H1 (cell line): ENCODE measurements at regions not wholly inside any gene's neighbourhood (a gene's known extent, or its start where the extent isn't known, plus 50 kb on each side); places are given as distances from the start of the nearest gene placed in this dataset.

Source experiments
- CTCF ChIA-PET: fragments of 300-600 bp; sonication (Branson Sonifier 250); formaldehyde crosslinking; loops from one replicate; lab custom pipeline; 2021; ENCODE audit not compliant: partially characterized antibody; lab: Charles Lee
- POLR2A ChIA-PET: fragments of 300-600 bp; sonication (Branson Sonifier 250); formaldehyde crosslinking; loops from one replicate; lab custom pipeline; 2021; ENCODE audit warnings: inconsistent platforms; ENCODE audit not compliant: partially characterized antibody; lab: Charles Lee
- DNase-seq, 2 experiments: peaks; one replicate each; pipeline versions ENCODE4 v3.0.0 to v3.0.0-alpha.2; 2010 to 2022; ENCODE audit warnings: low spot score in 2 of 2, low read depth in 1 of 2, mixed read lengths in 1 of 2
- FAIRE-seq: peaks from 2 replicates; lab custom pipeline; 2011; peaks lifted over from hg19 to GRCh38; lab: Jason Lieb, UNC
- H2AFZ ChIP-seq: 2 replicates; pipeline ENCODE4 v1.8.1; 2012; ENCODE audit warnings: low read length, inconsistent platforms
- H2AK5ac ChIP-seq: 2 replicates; pipeline ENCODE4 v1.6.1; 2013; ENCODE audit warnings: low read depth, low read length
- H2BK120ac ChIP-seq: replicated peaks from 2 replicates; pipeline ENCODE3; 2013; ENCODE audit warnings: low read depth, low read length, inconsistent platforms
- H2BK12ac ChIP-seq: 2 replicates; pipeline ENCODE4 v1.6.1; 2013; ENCODE audit warnings: low read depth, low read length
- H2BK15ac ChIP-seq: 2 replicates; pipeline ENCODE4 v1.6.1; 2013; ENCODE audit warnings: low read length
- H2BK20ac ChIP-seq: 2 replicates; pipeline ENCODE4 v1.6.1; 2013; ENCODE audit warnings: low read length
- H2BK5ac ChIP-seq: 2 replicates; pipeline ENCODE4 v1.6.1; 2013; ENCODE audit warnings: low read depth, low read length
- H3K14ac ChIP-seq: 2 replicates; pipeline ENCODE4 v1.6.1; 2013; ENCODE audit warnings: inconsistent platforms; ENCODE audit not compliant: insufficient read length
- H3K18ac ChIP-seq: 2 replicates; pipeline ENCODE4 v1.6.1; 2013; ENCODE audit warnings: low read length; ENCODE audit errors: extremely low read depth
- H3K23ac ChIP-seq: 2 replicates; pipeline ENCODE4 v1.6.1; 2013; ENCODE audit warnings: inconsistent platforms; ENCODE audit not compliant: insufficient read length
- H3K23me2 ChIP-seq: 2 replicates; pipeline ENCODE4 v1.6.1; 2013; ENCODE audit warnings: low read depth, low read length
- H3K27ac ChIP-seq: 2 replicates; pipeline ENCODE4 v1.6.1; 2011; ENCODE audit warnings: low read depth, low read length, inconsistent platforms
- H3K27me3 ChIP-seq, 4 experiments: replicated peaks in 1 of 4; 1 replicate in 1 of 4; 2 replicates in 3 of 4; pipeline versions ENCODE4 v1.6.1 to v1.8.1; 2011 to 2013; ENCODE audit warnings: low read length in 3 of 4, mild to moderate bottlenecking in 3 of 4, inconsistent platforms in 2 of 4, mixed read lengths in 2 of 4, moderate library complexity in 1 of 4; ENCODE audit not compliant: control insufficient read depth in 3 of 4, insufficient read depth in 3 of 4; ENCODE audit errors: extremely low read depth in 1 of 4
- H3K36me3 ChIP-seq, 4 experiments: 2 replicates each; pipeline versions ENCODE4 v1.6.1 to v1.8.1; 2011 to 2013; ENCODE audit warnings: mild to moderate bottlenecking in 4 of 4, low read length in 3 of 4, moderate library complexity in 2 of 4, control low read depth in 1 of 4, inconsistent platforms in 1 of 4; ENCODE audit not compliant: insufficient read depth in 4 of 4, control insufficient read depth in 2 of 4
- H3K4ac ChIP-seq: replicated peaks from 2 replicates; pipeline ENCODE3; 2013; ENCODE audit warnings: low read length, low read depth, mixed read lengths, inconsistent platforms; ENCODE audit not compliant: insufficient read length
- H3K4me1 ChIP-seq, 4 experiments: replicated peaks in 1 of 4; 1 replicate in 1 of 4; 2 replicates in 3 of 4; pipeline versions ENCODE4 v1.6.1 to v1.8.1; 2011 to 2013; ENCODE audit warnings: low read length in 3 of 4, inconsistent platforms in 2 of 4, mixed read lengths in 1 of 4; ENCODE audit not compliant: insufficient read depth in 4 of 4, control insufficient read depth in 3 of 4
- H3K4me2 ChIP-seq, 2 experiments: 2 replicates each; pipeline versions ENCODE4 v1.6.1 to v1.8.1; 2011 to 2013; ENCODE audit warnings: low read depth in 2 of 2, low read length in 2 of 2, control low read depth in 1 of 2, inconsistent platforms in 1 of 2, mild to moderate bottlenecking in 1 of 2; ENCODE audit not compliant: insufficient read depth in 1 of 2
- H3K4me3 ChIP-seq, 4 experiments: fragments of 200-600, 300-600 bp in 1 of 4; sonication (generic), shearing (Covaris generic), sonication (Bioruptor Twin) in 1 of 4; 2 replicates each; pipeline versions ENCODE4 v1.5.1 to v1.8.1; 2011 to 2016; ENCODE audit warnings: low read length in 4 of 4, low read depth in 3 of 4, control low read depth in 2 of 4, inconsistent platforms in 2 of 4, mild to moderate bottlenecking in 2 of 4, mixed read lengths in 1 of 4, moderate library complexity in 1 of 4; ENCODE audit not compliant: insufficient read depth in 2 of 4; ENCODE audit errors: extremely low read depth in 1 of 4
- H3K56ac ChIP-seq: replicated peaks from 2 replicates; pipeline ENCODE3; 2013; ENCODE audit warnings: low read depth, mild to moderate bottlenecking, mixed read lengths, low read length, inconsistent platforms; ENCODE audit not compliant: insufficient read length
- H3K79me1 ChIP-seq: 2 replicates; pipeline ENCODE4 v1.6.1; 2013; ENCODE audit warnings: low read depth, low read length, control low read depth
- H3K79me2 ChIP-seq, 2 experiments: 2 replicates each; pipeline versions ENCODE4 v1.6.1 to v1.8.1; 2012 to 2013; ENCODE audit warnings: low read length in 2 of 2, mild to moderate bottlenecking in 2 of 2, inconsistent platforms in 1 of 2; ENCODE audit not compliant: insufficient read depth in 2 of 2, control insufficient read depth in 1 of 2
- H3K9ac ChIP-seq, 4 experiments: replicated peaks in 1 of 4; 1 replicate in 1 of 4; 2 replicates in 3 of 4; pipeline versions ENCODE4 v1.6.1 to v1.8.1; 2011 to 2013; ENCODE audit warnings: low read depth in 3 of 4, low read length in 3 of 4, control low read depth in 2 of 4, mild to moderate bottlenecking in 2 of 4, moderate library complexity in 2 of 4, inconsistent platforms in 1 of 4; ENCODE audit errors: extremely low read depth in 1 of 4
- H3K9me3 ChIP-seq, 2 experiments: 2 replicates each; pipeline versions ENCODE4 v1.6.1 to v1.8.1; 2012 to 2013; ENCODE audit warnings: mild to moderate bottlenecking in 2 of 2, moderate library complexity in 2 of 2, control low read depth in 1 of 2, inconsistent platforms in 1 of 2, low read depth in 1 of 2, low read length in 1 of 2, mixed read lengths in 1 of 2; ENCODE audit not compliant: insufficient read depth in 2 of 2
- H4K20me1 ChIP-seq, 2 experiments: replicated peaks in 1 of 2; 2 replicates each; pipeline versions ENCODE3 to v1.8.1; 2011 to 2013; ENCODE audit warnings: inconsistent platforms in 2 of 2, low read length in 2 of 2, mild to moderate bottlenecking in 1 of 2; ENCODE audit not compliant: insufficient read depth in 2 of 2, control insufficient read depth in 1 of 2
- H4K5ac ChIP-seq: 2 replicates; pipeline ENCODE4 v1.6.1; 2013; ENCODE audit warnings: low read length, low read depth, mixed read lengths, inconsistent platforms; ENCODE audit not compliant: insufficient read length
- H4K8ac ChIP-seq: 2 replicates; pipeline ENCODE4 v1.8.0; 2013; ENCODE audit warnings: mild to moderate bottlenecking, moderate library complexity, low read length, inconsistent platforms; ENCODE audit not compliant: insufficient read depth; ENCODE audit errors: extremely low read depth
- H4K91ac ChIP-seq: replicated peaks from 2 replicates; pipeline ENCODE3; 2013; ENCODE audit warnings: low read length, mixed read lengths, inconsistent platforms; ENCODE audit not compliant: insufficient read length
- CBX8 ChIP-seq: fragments of 300-800, 300-1000 bp; sonication (generic); IDR thresholded peaks from 2 replicates; pipeline ENCODE4 v1.7.1; 2016; ENCODE audit warnings: low read depth, low read length, borderline replicate concordance
- CEBPB ChIP-seq: IDR thresholded peaks from 2 replicates; pipeline ENCODE4 v1.6.1; 2012; ENCODE audit warnings: low read depth, low read length
- HDAC6 ChIP-seq: IDR thresholded peaks from one replicate; pipeline ENCODE4 v1.7.1; 2012; ENCODE audit warnings: low read depth, mild to moderate bottlenecking, inconsistent platforms, low read length, moderate library complexity
- JUND ChIP-seq: IDR thresholded peaks from 2 replicates; pipeline ENCODE4 v1.6.1; 2011; ENCODE audit warnings: mild to moderate bottlenecking, improper control_type of control experiment, low read length
- KDM4A ChIP-seq: IDR thresholded peaks from one replicate; pipeline ENCODE4 v1.7.1; 2012; ENCODE audit warnings: low read depth, mild to moderate bottlenecking, moderate library complexity, low read length, inconsistent platforms; ENCODE audit not compliant: severe bottlenecking
- RBBP5 ChIP-seq: IDR thresholded peaks from 2 replicates; pipeline ENCODE4 v1.7.1; 2012; ENCODE audit warnings: low read depth, mild to moderate bottlenecking, inconsistent platforms, low read length, moderate library complexity, borderline replicate concordance
- SP4 ChIP-seq: IDR thresholded peaks from 2 replicates; pipeline ENCODE4 v1.6.1; 2012; ENCODE audit warnings: low read length, inconsistent platforms
- YY1 ChIP-seq: IDR thresholded peaks from 2 replicates; pipeline ENCODE4 v1.6.1; 2011; ENCODE audit warnings: low read depth, mild to moderate bottlenecking, low read length
- WGBS, 2 experiments: shearing (Covaris generic) in 1 of 2; methylation state at CpG; one replicate each; pipeline versions ENCODE4 v1.1.6 to v1.1.7; 2013 to 2015; ENCODE audit warnings: low lambda C conversion rate in 2 of 2, mixed read lengths in 2 of 2, inconsistent platforms in 1 of 2, low coverage in 1 of 2, missing lambda C conversion rate in 1 of 2; ENCODE audit not compliant: insufficient replicate concordance in 2 of 2, insufficient coverage in 1 of 2, insufficient read length in 1 of 2; ENCODE audit errors: extremely low coverage in 1 of 2, missing lambda C conversion rate in 1 of 2; 5-methylcytosine and 5-hydroxymethylcytosine counted together
- TF ChIP-seq, protein P1 (sequence below): IDR thresholded peaks from 2 replicates; pipeline ENCODE4 v1.6.1; 2011; ENCODE audit warnings: low read depth, mild to moderate bottlenecking, low read length; ENCODE audit not compliant: insufficient read depth
- TF ChIP-seq, protein P2 (sequence below): IDR thresholded peaks from 2 replicates; pipeline ENCODE4 v1.6.1; 2012; ENCODE audit warnings: low read length, inconsistent platforms

GRCh38 chr10:22780474-22780885, 66.1 kb upstream of the PIP4K2A start:
- POLR2A ChIA-PET: no interaction called here
- no peak for FAIRE-seq
- Histone ChIP-seq H3K23me2 (no peaks in the 10 kb centered on the region), H3K79me1 (no peaks in the 10 kb centered on the region), H3K14ac (no peak overlapping the region), H3K79me2 (no peaks in the 10 kb centered on the region), H2BK15ac (no peak overlapping the region), H2BK5ac (no peak overlapping the region), H3K9me3 (peaks cover 2 to 3% of the 10 kb centered on the region in 2 experiments; a peak in 1 of 4 replicates), H4K91ac (no peak overlapping the region), H4K5ac (no peak overlapping the region), H2AK5ac (no peak overlapping the region), H4K8ac (no peak overlapping the region), H3K4ac (no peak overlapping the region), H3K4me1 (no peaks in the 10 kb centered on the region), H3K9ac (no peak overlapping the region), H3K4me3 (no peak overlapping the region), H3K36me3 (no peaks in the 10 kb centered on the region), H3K27ac (no peak overlapping the region), H2BK20ac (no peak overlapping the region), H3K4me2 (no peak overlapping the region), H2BK12ac (no peak overlapping the region)
- DNase-seq: no peak
- CTCF ChIA-PET: interaction anchor here (0.6 to 0.8 kb wide), 2 partner anchors 24 to 442 kb away, joined by 3 read pairs; no protein-coding TSS in a partner anchor
- TF ChIP-seq, protein P1, sequence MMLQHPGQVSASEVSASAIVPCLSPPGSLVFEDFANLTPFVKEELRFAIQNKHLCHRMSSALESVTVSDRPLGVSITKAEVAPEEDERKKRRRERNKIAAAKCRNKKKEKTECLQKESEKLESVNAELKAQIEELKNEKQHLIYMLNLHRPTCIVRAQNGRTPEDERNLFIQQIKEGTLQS: no peak
- TF ChIP-seq KDM4A (no peak), HDAC6 (no peak), CEBPB (no peak), SP4 (no peak), JUND (no peak), YY1 (no peak), RBBP5 (no peak), CBX8 (no peak)
- TF ChIP-seq, protein P2, sequence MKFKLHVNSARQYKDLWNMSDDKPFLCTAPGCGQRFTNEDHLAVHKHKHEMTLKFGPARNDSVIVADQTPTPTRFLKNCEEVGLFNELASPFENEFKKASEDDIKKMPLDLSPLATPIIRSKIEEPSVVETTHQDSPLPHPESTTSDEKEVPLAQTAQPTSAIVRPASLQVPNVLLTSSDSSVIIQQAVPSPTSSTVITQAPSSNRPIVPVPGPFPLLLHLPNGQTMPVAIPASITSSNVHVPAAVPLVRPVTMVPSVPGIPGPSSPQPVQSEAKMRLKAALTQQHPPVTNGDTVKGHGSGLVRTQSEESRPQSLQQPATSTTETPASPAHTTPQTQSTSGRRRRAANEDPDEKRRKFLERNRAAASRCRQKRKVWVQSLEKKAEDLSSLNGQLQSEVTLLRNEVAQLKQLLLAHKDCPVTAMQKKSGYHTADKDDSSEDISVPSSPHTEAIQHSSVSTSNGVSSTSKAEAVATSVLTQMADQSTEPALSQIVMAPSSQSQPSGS: no peak
- TF ChIP-seq, all 59 proteins: peak for 0
- no peak overlapping the region for H3K56ac ChIP-seq
- no peaks in the 10 kb centered on the region for H3K27me3 ChIP-seq
- H2BK120ac ChIP-seq: no peak overlapping the region
- H3K18ac ChIP-seq: no peak overlapping the region
- H2AFZ ChIP-seq: no peak overlapping the region
- WGBS, 2 experiments: 93% methylated on average over 5 of the region's 5 CpGs; no CpG with 5 or more reads in 1 of the 2 experiments
- H3K23ac ChIP-seq: no peak overlapping the region
- no peaks in the 10 kb centered on the region for H4K20me1 ChIP-seq
